Psoas muscle (tissue), 7 donors: ENCODE measurements at regions not wholly inside any gene's neighbourhood (a gene's known extent, or its start where the extent isn't known, plus 50 kb on each side); places are given as distances from the start of the nearest gene placed in this dataset.
A peak's percentile ranks its signal among the peaks of the same experiment; 100 is the strongest.

Experiments used
- ATAC-seq, 4 donors: fragments of 200-7000 bp; cut with Tn5 transposase; one replicate each; pipeline ENCODE4 v1.9.1; 2020; ENCODE audit warnings: moderate library complexity in 3 of 4, mild to moderate bottlenecking in 2 of 4
- DNase-seq, 2 donors: peaks; one replicate each; pipeline ENCODE4 v3.0.0-alpha.2; 2020
- H3K27ac ChIP-seq: fragments of 200-600 bp; one replicate; pipeline ENCODE4 v1.8.0; 2022
- H3K27me3 ChIP-seq, 3 donors: fragments of 200-600 bp in 1 of 3; one replicate each; pipeline versions ENCODE4 v1.6.1 to v1.8.0; 2013 to 2022; ENCODE audit warnings: low read length in 2 of 3, mild to moderate bottlenecking in 2 of 3, moderate library complexity in 1 of 3; ENCODE audit not compliant: insufficient read depth in 3 of 3
- H3K36me3 ChIP-seq, 2 donors: fragments of 200-600 bp in 1 of 2; one replicate each; pipeline versions ENCODE4 v1.6.1 to v1.8.0; 2013 to 2022; ENCODE audit warnings: low read depth in 1 of 2, mild to moderate bottlenecking in 1 of 2, moderate library complexity in 1 of 2; ENCODE audit not compliant: insufficient read depth in 1 of 2
- H3K4me1 ChIP-seq: fragments of 200-600 bp; one replicate; pipeline ENCODE4 v1.8.0; 2022
- H3K4me3 ChIP-seq: fragments of 200-600 bp; one replicate; pipeline ENCODE4 v1.8.0; 2022; ENCODE audit warnings: mild to moderate bottlenecking
- H3K9me3 ChIP-seq: fragments of 200-600 bp; one replicate; pipeline ENCODE4 v1.8.0; 2022
- WGBS, 3 donors: extraction: QIAGEN DNeasy Blood & Tissue Kit; methylation state at CpG; one replicate each; pipeline versions ENCODE4 v1.1.6 to v1.1.7; 2013; 5-methylcytosine and 5-hydroxymethylcytosine counted together
- intact Hi-C, 2 donors: fragments of 100-400 bp; cut with DNase I; formaldehyde crosslinking; loops; one replicate each; pipeline versions ENCODE4 v1.11.0 to v1.14.2; 2022
- TF ChIP-seq, protein P1 (sequence below): fragments of 200-600 bp; IDR thresholded peaks from one replicate; pipeline ENCODE4 v1.8.0; 2022; ENCODE audit warnings: antibody characterized with exemption
- donor health status: healthy with polysubstance abuse.
- donor health status: DM: no; HTN: no; CAD: no; lungs with moderate emphysema.
- donor health status: Bipolar disorder and iron deficiency.
- donor health status: healthy.
- donor health status: DM: yes; HTN: yes; CAD: no.
- donor health status: DM: no; HTN: no; CAD: no.
- donor health status: DM: yes; HTN: yes; CAD: no.

DNA sequence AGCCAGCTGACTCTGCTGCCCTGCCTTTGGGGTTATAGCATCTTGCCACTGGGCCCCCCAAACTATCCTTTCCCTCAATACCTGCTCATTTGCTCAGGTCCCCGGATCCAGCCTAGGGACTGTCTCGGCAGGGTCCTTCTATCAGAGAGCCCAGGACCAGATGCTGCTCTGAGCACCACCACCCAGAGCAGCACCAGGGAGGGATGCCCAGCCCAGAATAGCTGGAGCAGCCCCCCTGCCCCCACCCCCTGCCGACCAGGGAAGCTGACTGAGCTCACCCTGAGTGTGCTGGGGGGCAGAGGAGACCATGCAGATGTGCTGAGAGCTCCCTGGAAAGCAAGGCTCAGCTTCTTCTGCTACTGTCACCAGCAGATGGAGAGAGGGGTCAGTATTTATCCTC is 103.6 kb upstream of the IGSF1 start:
- ATAC-seq = no peak
- intact Hi-C loops = no loop called here

DNA sequence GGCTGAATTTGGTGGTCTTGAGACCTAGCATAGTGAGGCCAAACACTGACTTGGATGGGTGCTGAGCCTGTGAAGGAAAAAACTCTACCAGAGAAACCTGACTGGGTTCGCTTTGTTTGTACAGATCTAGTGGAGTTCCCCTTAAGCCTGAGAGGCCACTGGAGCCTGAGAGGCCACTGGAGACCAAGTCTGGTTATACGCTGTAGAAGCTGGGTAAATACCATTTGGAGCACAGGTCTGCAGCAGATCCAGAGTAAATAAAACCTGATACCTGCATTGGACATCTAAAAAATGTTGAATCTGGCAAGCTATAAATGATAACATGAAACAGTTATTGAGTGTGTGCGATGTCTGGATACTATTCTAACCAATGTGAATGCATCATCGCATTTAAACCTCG is 104.3 kb upstream of the IGSF1 start:
- Histone ChIP-seq H3K4me3 (no peak overlapping the region), H3K27ac (no peak overlapping the region), H3K9me3 (no peaks in the 10 kb centered on the region), H3K36me3 (no peaks in the 10 kb centered on the region), H3K27me3 (peaks cover 0 to 15% (median 0%) of the 10 kb centered on the region in 3 donors), H3K4me1 (no peaks in the 10 kb centered on the region)
- DNase-seq = no peak
- TF ChIP-seq, protein P1, sequence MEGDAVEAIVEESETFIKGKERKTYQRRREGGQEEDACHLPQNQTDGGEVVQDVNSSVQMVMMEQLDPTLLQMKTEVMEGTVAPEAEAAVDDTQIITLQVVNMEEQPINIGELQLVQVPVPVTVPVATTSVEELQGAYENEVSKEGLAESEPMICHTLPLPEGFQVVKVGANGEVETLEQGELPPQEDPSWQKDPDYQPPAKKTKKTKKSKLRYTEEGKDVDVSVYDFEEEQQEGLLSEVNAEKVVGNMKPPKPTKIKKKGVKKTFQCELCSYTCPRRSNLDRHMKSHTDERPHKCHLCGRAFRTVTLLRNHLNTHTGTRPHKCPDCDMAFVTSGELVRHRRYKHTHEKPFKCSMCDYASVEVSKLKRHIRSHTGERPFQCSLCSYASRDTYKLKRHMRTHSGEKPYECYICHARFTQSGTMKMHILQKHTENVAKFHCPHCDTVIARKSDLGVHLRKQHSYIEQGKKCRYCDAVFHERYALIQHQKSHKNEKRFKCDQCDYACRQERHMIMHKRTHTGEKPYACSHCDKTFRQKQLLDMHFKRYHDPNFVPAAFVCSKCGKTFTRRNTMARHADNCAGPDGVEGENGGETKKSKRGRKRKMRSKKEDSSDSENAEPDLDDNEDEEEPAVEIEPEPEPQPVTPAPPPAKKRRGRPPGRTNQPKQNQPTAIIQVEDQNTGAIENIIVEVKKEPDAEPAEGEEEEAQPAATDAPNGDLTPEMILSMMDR = no peak
- ATAC-seq = no peak
- WGBS, 3 donors = 74 to 86% (median 81%) methylated on average over 5 of the region's 5 CpGs
- intact Hi-C loops = no loop called here

More for the DNA sequence above, 103.6 kb upstream of the IGSF1 start:
- H3K4me1 ChIP-seq = no peaks in the 10 kb centered on the region
- DNase-seq = peak in 1 of 2 donors; percentile 40
- TF ChIP-seq, protein P1 = no peak
- 55 to 92% (median 72%) methylated on average over 2 to 3 of the region's 3 CpGs for WGBS, 3 donors
- peaks cover 0 to 15% (median 0%) of the 10 kb centered on the region in 3 donors for H3K27me3 ChIP-seq
- H3K27ac ChIP-seq = no peak overlapping the region
- H3K9me3 ChIP-seq = no peaks in the 10 kb centered on the region
- H3K4me3 ChIP-seq = no peak overlapping the region
- H3K36me3 ChIP-seq = no peaks in the 10 kb centered on the region

DNA sequence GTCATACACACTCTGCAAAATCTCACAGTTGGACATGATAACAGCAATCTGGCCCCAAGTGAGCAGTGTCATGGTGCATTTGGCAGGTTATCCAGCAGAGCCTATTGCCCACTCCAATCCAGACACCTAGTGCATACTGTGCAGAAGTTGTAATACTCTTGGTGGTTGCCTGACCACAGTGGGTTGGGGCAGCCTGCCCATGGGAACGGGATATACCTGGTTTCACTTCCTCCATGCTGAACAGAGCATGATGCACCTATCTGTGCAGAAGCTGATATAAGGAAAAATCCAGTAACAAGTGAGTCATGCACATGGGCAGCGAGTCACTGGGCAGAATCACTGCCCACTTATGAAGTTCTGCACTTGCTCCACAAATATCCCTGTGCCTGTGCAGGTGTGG is 105.3 kb upstream of the IGSF1 start:
- 36 to 65% (median 61%) methylated on average over 2 of the region's 2 CpGs for WGBS, 3 donors
- ATAC-seq = no peak

DNA sequence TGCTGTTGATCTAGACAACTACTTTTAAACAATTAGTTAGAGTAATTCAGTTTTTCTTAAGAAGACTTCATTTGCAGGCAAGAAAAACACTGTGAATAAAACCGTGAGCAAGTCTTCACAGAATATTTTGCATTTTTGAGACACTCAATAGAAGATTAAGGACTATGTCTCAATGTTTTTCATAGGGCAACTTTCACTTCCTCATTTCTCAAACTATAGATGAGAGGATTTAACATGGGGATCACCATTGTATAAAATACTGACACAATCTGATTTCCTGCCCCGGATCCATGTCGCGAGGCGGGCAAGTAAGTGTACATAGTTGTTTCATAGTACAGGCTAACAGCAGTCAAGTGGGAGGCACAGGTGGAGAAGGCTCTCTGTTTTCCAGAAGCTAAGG is 108.8 kb upstream of the IGSF1 start:
- 86 to 92% (median 89%) methylated on average over 5 of the region's 5 CpGs for WGBS, 3 donors
- DNase-seq (no peak), ATAC-seq (no peak)
- intact Hi-C loops = no loop called here
- Histone ChIP-seq H3K27ac (no peak overlapping the region), H3K4me3 (no peak overlapping the region), H3K36me3 (no peaks in the 10 kb centered on the region), H3K9me3 (no peaks in the 10 kb centered on the region), H3K27me3 (peaks cover 0 to 3% (median 0%) of the 10 kb centered on the region in 3 donors), H3K4me1 (no peaks in the 10 kb centered on the region)
- TF ChIP-seq, protein P1 = no peak

More for the DNA sequence above, 105.3 kb upstream of the IGSF1 start:
- no peak for DNase-seq
- Histone ChIP-seq H3K36me3 (no peaks in the 10 kb centered on the region), H3K4me1 (no peaks in the 10 kb centered on the region), H3K27ac (no peak overlapping the region), H3K4me3 (no peak overlapping the region), H3K9me3 (no peaks in the 10 kb centered on the region), H3K27me3 (peaks cover 0 to 15% (median 0%) of the 10 kb centered on the region in 3 donors)
- intact Hi-C loops = no loop called here
- TF ChIP-seq, protein P1 = no peak
